ENCODE measurements at regions not wholly inside any gene's neighbourhood (a gene's known extent, or its start where the extent isn't known, plus 50 kb on each side); places are given as distances from the start of the nearest gene placed in this dataset.

DNA sequence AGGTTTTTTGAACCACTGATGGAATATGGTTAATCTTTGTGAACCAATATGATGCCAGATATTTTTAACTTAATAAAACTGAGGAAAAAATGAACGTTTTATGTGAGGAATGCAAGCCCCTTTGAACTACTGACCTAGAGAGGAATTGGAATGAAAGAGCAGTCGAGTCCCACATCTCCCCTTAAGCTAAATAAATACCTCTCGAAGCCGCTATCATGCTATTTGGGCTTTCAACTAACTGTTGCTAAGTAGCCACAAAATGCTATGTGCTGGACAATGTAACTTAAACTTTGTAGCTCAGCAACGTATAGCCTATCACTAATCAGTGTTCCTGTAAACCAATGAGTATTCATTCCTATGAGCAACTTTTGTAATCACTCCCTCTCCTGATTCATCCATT is 1037.2 kb downstream of the SQOR start:
- no peak for DNase-seq

- DNase-seq = no peak
Measured at GRCh38 chr15:46676233-46677206, 1040.8 kb upstream of the SEMA6D start.

DNA sequence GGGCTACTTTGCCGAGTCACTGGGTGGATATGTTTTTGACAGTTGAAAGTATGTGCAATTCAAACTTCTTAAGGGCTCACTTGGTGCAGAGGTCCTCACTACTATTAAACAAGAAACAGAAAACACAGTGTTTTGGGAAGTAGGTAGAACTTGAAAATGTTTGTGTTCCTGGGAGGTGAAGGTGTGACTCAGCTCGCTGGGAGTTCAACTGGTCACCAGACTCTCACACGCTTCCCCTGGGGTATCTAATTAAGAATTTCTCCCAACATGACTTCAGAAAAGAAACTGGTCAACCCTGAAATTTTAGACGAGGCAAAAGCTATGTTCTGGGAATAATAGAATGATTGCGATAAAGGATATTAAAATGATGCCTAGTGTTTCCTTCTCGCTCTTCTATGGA is 1039.8 kb upstream of the SEMA6D start:
- DNase-seq = no peak

- DNase-seq = no peak
Measured at GRCh38 chr15:46681901-46682300, 1035.4 kb upstream of the SEMA6D start.

GRCh38 chr15:46682969-46683791 is 1034.1 kb upstream of the SEMA6D start:
- DNase-seq = no peak

- DNase-seq = no peak
Measured at GRCh38 chr15:46685096-46685495, 1032.2 kb upstream of the SEMA6D start.

DNA sequence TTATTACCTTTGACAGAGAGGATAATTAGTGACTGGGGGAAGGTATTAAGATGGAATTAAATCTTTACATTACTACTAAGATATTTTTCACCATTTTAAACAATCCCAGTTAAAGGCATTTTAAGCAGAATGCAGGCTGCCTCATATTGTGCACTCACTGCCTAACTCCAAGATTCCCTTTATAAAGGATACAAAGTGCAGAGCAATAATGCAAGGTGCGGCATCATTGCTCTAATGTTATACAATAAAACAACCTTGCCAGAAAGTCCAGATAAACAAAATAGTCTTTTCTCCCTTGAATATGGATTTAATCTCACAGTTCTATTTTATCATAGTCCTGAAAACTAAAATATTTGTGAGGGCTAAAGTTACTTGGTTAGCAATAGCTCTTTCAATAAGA is 1031.6 kb upstream of the SEMA6D start:
- no peak for DNase-seq

- DNase-seq = no peak
Measured at GRCh38 chr15:46696281-46696680, 1021.0 kb upstream of the SEMA6D start.

DNA sequence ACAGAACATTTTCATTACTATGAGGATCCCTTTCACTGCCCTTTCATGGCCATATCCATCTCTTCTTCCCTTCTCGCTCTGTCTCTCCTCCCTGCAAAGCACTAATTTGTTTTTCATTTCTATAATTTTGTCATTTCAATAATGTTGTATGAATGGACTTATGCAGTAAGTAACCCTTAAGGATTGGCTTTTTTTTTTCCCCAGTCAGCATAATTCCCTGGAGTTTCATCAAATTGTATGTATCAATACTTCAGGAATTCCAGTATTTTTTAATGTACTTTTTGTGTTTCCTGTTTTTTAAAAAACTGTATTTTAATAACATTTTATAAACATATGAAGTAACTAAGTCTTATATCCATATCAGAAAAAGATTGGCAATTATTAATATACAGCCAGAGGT is 1016.0 kb upstream of the SEMA6D start:
- no peak for DNase-seq

DNA sequence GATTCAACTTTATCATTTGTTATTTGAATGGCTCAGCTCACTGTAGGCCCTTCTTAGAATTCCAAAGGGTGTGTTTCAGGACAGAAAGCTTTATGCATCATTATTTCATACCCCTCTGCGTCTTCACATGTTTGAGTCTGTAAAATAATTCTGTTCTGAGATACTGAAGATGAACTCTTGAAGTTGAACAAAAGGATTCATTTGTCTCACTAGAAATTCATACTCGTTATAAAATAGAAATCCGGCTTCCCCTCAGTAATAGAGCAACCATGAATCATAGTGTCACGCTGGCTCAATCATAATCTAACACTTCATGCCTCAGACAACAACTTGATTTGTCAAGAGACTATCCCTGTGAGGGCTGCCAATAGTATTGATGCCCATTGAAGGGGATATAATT is 1015.4 kb upstream of the SEMA6D start:
- no peak for DNase-seq

DNA sequence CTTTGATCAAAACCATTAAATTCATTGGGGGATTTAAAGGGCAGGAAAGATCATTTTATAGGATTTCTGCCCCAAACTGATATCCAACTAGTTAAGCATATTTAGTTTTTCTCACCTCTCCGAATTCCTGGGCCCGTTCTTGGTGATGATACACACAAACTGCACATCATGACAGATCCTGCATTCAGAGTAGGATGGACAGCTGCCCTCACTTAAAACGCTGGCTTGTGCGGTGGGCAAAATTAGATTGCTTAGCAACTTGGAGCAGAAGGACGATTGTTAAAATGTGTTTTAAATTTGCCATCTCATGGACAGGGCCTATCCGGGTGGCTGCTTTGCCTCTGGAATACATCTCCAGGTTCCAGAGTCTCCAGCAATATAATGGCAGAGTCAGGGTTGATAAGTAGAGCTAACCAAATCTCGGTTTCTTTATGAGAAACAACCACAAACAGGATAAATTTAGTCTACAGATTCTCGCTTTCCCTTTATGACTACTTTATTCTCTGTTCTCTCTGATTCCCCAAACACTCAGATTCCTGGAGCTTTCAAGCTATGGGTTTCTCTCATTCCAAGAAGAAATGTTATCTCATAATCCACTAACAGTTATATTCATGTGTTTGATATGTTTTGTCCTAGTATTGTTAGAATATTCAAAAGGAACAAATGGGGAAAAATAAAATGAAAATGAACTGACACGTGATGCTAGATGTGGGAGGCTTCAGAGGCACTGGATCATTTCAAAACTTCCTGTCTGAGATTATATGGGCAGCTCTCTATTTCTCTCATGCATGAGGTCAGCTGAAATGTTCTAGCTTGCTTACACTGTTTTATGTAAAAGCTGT is 1014.1 kb upstream of the SEMA6D start:
- DNase-seq = no peak

- DNase-seq = no peak
Measured at GRCh38 chr15:46703871-46704637, 1013.3 kb upstream of the SEMA6D start.

DNA sequence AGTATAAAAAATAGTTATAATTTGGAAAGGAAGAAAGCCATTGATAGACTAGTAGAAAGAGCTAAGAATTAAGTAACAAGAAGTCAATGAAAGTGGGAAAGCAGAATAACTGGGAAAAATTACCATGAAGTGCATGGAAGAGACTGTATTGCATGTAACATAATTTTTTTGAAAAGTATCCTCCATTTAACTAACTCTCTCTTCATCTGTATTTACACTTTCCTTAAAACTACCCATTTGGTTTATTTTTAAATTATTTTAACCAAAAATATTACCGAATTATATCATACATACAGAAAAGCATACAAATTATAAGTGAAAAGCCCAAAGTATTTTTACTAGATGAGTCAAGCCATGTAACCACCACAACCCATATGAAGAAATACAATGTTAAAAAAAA is 1009.9 kb upstream of the SEMA6D start:
- no peak for DNase-seq

DNA sequence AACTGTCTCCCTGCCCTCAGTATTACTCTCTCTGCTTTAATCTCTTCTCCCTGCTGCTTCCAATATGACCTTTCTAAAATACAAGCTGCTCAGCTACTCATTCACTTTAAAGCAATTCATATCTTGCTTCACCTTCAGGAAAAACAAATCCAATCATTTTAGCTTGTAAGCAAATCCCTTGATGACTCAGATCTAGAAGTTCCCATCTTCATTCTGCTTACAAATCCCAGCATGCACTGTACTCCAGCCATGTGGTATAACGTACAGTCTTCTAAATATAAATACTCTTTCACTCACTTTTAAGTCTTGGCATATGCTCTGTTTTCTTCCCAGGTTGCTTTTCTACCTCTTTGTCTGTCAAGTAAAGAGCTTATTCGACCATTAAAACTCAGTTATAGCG is 1009.1 kb upstream of the SEMA6D start:
- no peak for DNase-seq

- DNase-seq = no peak
Measured at GRCh38 chr15:46709460-46710083, 1007.7 kb upstream of the SEMA6D start.

GRCh38 chr15:46710401-46710960 is 1006.8 kb upstream of the SEMA6D start:
- no peak for DNase-seq

DNA sequence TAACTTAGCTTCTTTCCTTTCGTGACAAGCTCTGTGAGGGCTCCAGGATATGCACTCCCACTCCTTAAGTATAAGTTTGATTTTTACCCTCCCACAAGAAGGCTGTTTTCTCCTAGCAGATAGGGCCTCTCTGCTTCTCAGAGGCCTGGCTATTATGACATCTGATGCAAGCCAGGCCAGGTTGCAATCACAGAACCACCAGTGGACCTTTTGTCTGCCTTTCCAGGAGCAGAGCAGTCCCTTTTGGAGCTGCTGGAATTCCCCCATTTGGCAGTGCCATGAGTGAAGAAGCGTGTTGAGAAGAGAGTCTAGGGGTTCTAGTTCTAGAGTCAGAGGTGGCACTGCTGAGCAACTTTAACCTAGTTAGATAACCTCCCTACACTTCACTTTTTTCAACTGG is 1004.3 kb upstream of the SEMA6D start:
- DNase-seq = no peak

- DNase-seq = no peak
Measured at GRCh38 chr15:46714950-46715349, 1002.4 kb upstream of the SEMA6D start.

DNA sequence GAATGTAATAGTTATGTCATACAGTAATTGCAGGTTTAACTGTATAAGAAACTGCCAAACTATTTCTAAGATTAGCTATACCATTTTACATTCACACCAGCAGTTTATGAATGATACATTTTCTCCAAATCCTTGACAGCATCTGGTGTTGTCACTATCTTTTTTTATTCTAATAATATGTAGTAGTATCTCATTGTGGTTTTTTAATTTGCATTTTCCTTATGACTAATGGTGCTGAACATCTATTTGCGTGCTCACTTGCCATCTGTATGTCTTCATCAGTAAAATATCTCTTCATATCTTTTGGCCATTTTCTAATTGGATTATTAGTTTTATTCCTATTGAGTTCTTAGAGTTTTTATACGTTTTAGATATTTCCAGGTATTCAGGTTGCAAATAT is 994.0 kb upstream of the SEMA6D start:
- DNase-seq = no peak

- no peak for DNase-seq
Measured at GRCh38 chr15:46732060-46732459, 985.2 kb upstream of the SEMA6D start.

- no peak for DNase-seq
Measured at GRCh38 chr15:46735115-46735514, 982.2 kb upstream of the SEMA6D start.

Measured in inflammatory macrophage treated with lipopolysaccharide for 4 hours (primary cell).